ENCODE measurements at regions not wholly inside any gene's neighbourhood (a gene's known extent, or its start where the extent isn't known, plus 50 kb on each side); places are given as distances from the start of the nearest gene placed in this dataset.

DNA sequence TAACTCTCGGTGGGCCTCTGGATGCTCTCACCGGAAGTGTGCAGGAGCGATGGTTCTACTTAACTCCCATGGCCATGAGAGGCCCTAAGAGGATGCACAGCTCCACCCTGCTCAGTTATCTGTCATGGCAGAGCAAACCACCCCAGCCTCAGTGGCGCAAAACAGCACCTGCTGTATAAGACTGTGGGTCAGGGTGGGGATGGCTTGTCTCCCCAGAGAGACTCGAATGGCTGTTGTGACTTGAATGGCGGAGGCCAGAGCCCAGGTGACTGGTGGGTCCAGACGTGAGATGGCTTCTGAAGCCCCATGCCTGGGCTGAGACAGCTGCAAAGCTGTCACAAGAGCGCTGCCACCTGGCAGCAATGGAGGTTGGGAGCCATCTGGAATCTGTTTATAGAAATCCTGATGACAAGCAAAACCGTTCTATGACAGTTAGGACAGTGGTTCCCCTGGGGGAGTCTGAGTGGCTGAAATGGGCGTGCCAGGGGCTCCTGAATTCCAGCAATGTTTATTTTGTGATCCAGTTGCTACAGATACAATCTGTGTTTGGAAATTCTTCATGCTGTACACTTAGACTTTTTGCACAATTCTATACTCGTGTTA, 490.5 kb downstream of the TCERG1L start:
- DNase-seq (ENCODE audit: low spot score), result no peak

GRCh38 chr10:130824230-130825014, 487.1 kb downstream of the TCERG1L start:
- no peak for DNase-seq (ENCODE audit: low spot score)

GRCh38 chr10:130833596-130833995, 477.9 kb downstream of the TCERG1L start:
- DNase-seq (ENCODE audit: low spot score), result no peak

- no peak for DNase-seq (ENCODE audit: low spot score)
Measured at GRCh38 chr10:130834170-130834569, 477.4 kb downstream of the TCERG1L start.

- no peak for DNase-seq (ENCODE audit: low spot score)
Measured at GRCh38 chr10:130834573-130834972, 476.9 kb downstream of the TCERG1L start.

- DNase-seq (ENCODE audit: low spot score), result no peak
Measured at GRCh38 chr10:130835068-130835467, 476.5 kb downstream of the TCERG1L start.

DNA sequence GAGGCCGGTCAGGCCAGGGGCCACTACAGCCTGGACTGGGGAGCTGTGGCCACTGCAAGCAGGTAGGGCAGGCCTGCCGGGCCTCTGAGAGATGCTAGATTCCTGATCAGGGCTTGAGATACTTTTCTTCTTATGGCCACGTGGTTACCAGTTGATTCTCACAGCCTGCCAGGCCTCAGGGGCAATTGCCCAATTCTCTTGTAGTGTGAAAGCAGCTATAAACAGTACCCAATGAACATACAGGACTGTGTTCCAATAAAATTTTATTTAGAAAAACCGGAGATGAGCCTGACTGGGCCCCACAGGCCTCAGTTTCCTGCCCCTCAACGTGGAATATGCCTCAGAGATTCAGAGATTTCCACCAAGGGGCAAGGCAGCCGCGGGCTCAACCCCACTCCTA, 475.2 kb downstream of the TCERG1L start:
- no peak for DNase-seq (ENCODE audit: low spot score)

DNA sequence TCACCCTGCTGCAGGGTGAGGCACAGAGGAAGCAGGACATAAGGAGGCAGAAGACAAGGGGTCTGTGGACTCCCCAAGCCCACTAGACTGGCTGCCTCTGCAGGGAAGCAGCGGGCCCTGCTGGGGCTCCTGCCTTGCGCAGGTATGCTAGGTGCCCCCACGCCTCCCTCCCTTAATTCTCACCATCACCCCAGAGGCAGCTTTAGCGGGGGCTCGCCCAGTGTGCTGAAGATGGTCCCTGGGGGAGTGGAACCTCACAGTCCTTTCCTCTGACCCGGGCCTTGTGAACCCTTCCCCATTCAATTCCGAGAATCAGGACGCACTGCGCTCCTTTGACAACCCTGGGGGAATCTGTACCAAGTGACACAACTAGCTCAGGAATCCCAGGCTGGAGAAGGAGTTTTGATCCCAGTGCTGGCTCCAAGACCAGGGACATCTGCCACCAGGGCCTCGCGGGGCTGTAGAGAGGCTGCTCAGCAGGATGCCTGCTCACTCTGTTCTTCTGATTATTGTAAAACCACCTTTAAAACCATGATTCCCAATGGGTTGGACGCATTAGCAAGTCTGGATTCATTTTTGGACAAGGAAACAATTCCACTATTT, 468.4 kb downstream of the TCERG1L start:
- DNase-seq (ENCODE audit: low spot score), result no peak

DNA sequence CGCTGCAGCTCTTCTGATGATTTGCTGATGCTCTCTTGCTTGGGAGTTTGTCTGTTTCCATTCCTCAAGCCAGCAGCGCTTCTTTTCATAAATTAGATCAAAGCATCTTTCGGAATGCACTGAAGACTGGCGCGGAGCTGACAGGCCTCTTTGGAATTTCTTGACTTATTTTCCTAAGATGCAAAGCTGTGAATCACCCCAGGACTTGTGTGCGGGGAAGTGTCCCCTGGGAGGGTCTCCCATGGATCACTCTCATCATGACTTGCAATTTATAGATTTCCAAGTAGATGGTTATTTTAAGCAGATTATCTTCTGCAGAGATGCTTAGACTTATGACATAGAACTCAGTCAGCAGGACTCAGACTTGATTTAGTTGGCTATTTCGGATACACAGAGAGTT, 467.2 kb downstream of the TCERG1L start:
- no peak for DNase-seq (ENCODE audit: low spot score)

GRCh38 chr10:130847170-130847569, 464.4 kb downstream of the TCERG1L start:
- no peak for DNase-seq (ENCODE audit: low spot score)

DNA sequence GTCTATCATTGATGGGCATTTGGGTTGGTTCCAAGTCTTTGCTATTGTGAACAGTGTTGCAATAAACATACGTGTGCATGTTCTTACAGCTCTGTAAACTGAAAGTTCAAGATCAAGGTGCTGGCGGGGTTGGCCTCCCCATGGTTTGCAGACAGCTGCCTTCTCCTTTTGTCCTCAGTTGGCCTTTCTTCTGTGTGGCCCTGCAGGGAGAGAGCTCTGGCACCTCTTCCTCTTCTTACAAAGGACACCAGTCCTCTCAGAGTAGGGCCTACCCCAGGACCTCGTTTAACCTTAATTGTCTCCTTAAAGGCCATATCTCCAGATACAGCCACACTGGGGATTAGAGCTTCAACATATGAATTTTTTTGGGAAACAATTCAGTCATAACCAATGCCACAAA, 462.7 kb downstream of the TCERG1L start:
- no peak for DNase-seq (ENCODE audit: low spot score)

- DNase-seq (ENCODE audit: low spot score), result no peak
Measured at GRCh38 chr10:130854151-130854550, 457.4 kb downstream of the TCERG1L start.

GRCh38 chr10:130857631-130858295, 453.8 kb downstream of the TCERG1L start:
- DNase-seq (ENCODE audit: low spot score), result peak; percentile 18

- DNase-seq (ENCODE audit: low spot score), result peak; percentile 8
Measured at GRCh38 chr10:130858626-130859025, 452.9 kb downstream of the TCERG1L start.

DNA sequence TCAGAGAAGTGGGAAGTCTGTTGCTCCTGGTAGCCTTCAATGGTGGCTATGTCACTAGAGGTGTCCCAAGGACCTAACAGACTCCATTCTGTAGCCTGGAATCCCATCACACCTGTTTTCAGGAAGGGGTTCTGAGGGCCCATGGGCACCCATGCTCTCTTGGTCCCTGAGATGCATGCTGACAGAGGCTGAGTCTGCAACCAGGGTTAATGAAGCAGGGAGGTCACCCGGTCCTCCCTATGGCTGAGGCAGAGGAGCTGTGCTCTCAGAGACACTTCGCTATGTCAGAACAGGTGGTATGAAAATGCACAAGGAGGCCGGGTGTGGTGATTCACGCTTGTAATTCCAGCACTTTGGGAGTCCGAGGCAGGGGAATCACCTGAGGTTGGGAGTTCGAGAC, 452.1 kb downstream of the TCERG1L start:
- DNase-seq (ENCODE audit: low spot score), result no peak

GRCh38 chr10:130862122-130862521, 449.4 kb downstream of the TCERG1L start:
- no peak for DNase-seq (ENCODE audit: low spot score)

DNA sequence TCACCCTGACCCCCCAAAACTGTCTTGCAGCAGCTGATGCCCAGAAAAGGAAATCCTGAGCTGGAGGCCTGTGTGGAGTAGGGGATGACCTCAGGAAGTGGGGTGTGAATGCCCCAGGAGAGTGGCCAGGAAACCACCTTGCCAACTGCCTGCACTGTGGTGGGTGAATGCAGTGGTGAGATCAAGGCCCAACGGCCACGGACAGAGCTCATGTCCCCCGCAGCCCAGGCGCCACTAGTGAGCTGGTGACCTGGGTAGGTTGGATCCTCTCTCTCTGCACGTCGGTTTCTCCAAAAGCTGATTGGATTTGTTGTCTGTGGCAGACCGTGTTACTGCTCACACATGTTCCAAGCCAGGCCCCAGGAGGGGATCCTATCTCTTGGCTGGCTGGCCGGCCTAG, 448.9 kb downstream of the TCERG1L start:
- DNase-seq (ENCODE audit: low spot score), result no peak

- no peak for DNase-seq (ENCODE audit: low spot score)
Measured at GRCh38 chr10:130863044-130863443, 448.5 kb downstream of the TCERG1L start.

DNA sequence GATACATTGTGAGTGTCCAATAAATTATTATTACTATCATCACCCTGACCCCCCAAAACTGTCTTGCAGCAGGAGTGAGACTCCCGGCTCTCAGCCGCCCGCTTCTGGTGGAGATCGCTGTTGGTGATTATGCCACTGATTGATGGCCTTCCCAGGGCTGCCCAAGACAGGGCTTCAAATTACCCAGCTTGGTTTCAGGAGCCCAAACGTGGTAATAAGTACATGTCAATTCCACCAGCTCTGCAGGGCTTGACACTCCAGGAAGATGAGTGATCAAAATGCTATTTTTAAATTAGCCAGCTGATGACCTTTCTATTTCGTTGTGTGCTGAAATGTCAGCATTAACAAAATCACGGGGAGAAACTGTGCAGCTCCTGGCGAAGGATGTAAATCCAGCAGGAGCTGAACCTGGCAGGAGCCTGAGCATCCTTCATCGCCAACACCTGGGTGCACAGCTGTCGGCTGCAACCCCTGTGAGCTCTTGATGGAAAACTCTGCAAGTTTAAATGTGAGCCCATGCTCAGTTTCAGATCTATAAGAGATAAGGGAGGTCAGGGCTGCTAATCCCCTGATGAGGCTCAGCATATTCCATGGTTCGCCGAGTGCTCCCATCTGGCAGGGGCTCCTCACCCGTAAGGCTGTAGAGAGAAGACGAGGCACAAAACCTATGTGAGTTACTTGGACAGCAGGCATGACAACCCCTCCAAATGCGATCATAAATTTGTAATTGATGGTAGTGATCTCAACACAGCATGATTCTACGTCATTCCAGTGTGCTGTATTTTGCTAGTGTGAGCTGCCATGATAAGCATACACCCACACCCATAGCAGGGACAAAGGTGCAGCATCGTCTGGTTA, 446.3 kb downstream of the TCERG1L start:
- peak; percentile 15 for DNase-seq (ENCODE audit: low spot score)

DNA sequence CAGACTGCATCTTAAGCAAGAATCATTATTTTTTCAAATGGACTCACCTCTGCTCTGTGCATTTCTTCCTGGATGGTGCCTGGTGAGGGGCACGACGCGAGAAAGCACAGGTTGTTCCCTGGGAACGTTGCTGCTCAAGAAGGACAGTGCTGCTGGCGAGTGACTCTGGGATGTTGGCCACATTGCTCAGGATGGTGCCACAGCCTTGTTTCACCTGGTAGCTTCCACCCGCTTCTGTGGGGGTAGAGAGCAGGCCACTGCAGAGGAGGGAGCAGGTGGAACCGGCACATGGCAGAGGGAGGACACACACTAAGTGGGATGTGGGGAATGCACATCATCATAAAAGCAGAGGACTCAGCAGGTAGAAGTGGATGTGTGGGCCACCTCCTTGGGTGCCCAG, 444.7 kb downstream of the TCERG1L start:
- DNase-seq (ENCODE audit: low spot score), result no peak

DNA sequence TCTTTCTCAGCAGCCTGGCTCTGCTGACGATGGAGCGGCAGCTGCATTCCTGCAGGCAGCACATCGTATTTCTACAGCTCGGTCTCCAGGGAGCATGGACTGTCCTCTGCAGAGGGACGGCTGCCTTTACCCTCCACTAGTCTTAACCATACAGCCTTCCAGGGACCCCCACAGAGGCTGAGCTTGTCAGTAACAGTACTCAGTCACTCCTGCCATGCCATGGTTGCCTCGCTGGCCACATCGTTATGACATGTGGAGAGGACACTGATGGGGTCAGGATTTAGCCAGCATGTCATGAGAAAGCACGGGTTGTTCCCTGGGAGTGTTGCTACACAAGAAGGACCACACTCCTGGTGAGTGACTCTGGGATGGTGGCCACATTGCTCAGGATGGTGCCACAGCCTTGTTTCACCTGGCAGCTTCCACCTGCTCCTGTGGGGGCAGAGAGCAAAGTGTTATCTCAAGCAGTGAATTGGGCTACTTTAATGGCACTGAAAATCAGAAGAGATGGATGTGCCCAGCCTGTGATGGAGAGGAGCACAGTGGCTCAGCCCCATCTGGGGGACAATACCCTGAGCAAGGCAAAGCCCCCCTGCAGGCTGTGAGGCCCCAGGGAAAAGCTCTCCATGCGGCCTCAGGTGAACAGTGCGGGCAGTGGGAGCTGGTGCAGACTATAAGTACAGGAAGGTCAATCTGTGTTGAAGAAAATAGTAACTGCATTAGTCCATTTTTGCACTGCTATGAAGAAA, 443.9 kb downstream of the TCERG1L start:
- DNase-seq (ENCODE audit: low spot score), result no peak

Data from ecto neural progenitor cell (in vitro differentiated cells).